WERI-Rb-1 (cell line): ENCODE measurements at regions not wholly inside any gene's neighbourhood (a gene's known extent, or its start where the extent isn't known, plus 50 kb on each side); places are given as distances from the start of the nearest gene placed in this dataset.

ENCODE experiments used
- DNase-seq: peaks from one replicate; pipeline ENCODE4 v3.0.0-alpha.2; 2020
- H3K27ac ChIP-seq: fragments of 250-450 bp; sonication (Bioruptor Pico); 2 replicates; pipeline ENCODE4 v1.5.1; 2020; ENCODE audit warnings: mild to moderate bottlenecking, moderate library complexity
- H3K27me3 ChIP-seq: fragments of 250-450 bp; sonication (Bioruptor Pico); 2 replicates; pipeline ENCODE4 v1.5.1; 2021; ENCODE audit warnings: mild to moderate bottlenecking, low read depth, moderate library complexity; ENCODE audit not compliant: insufficient read depth, severe bottlenecking
- H3K36me3 ChIP-seq: fragments of 250-450 bp; sonication (Bioruptor Pico); 2 replicates; pipeline ENCODE4 v1.5.1; 2020; ENCODE audit warnings: mild to moderate bottlenecking, moderate library complexity
- H3K4me3 ChIP-seq: 2 replicates; pipeline ENCODE4 v1.5.1; 2011; ENCODE audit warnings: low read depth, mild to moderate bottlenecking, control low read depth, low read length
- H3K9me3 ChIP-seq: fragments of 250-450 bp; sonication (Bioruptor Pico); 2 replicates; pipeline ENCODE4 v1.5.1; 2021; ENCODE audit warnings: mild to moderate bottlenecking, moderate library complexity; ENCODE audit not compliant: severe bottlenecking
- CTCF ChIP-seq: IDR thresholded peaks from 2 replicates; pipeline ENCODE4 v1.5.1; 2011; ENCODE audit warnings: low read depth, mild to moderate bottlenecking, control low read depth, inconsistent platforms, low read length

GRCh38 chr11:70650075-70650909 is 252.0 kb downstream of the CTTN start:
- peak; percentile 26; the same call in 1 of the 2 replicates for TF ChIP-seq CTCF
- H3K36me3 ChIP-seq = no peaks in the 10 kb centered on the region
- H3K9me3 ChIP-seq = no peaks in the 10 kb centered on the region
- no peaks in the 10 kb centered on the region for H3K27me3 ChIP-seq
- no peak overlapping the region for H3K4me3 ChIP-seq
- H3K27ac ChIP-seq = no peak overlapping the region
- DNase-seq = no peak

GRCh38 chr11:70651031-70651430 is 252.7 kb downstream of the CTTN start:
- H3K27me3 ChIP-seq = no peaks in the 10 kb centered on the region
- H3K27ac ChIP-seq = no peak overlapping the region
- no peak overlapping the region for H3K4me3 ChIP-seq

GRCh38 chr11:70654016-70654415 is 255.7 kb downstream of the CTTN start:
- no peak for TF ChIP-seq CTCF
- DNase-seq = no peak
- no peak overlapping the region for H3K27ac ChIP-seq
- H3K36me3 ChIP-seq = no peaks in the 10 kb centered on the region
- no peaks in the 10 kb centered on the region for H3K9me3 ChIP-seq
- no peaks in the 10 kb centered on the region for H3K27me3 ChIP-seq
- H3K4me3 ChIP-seq = no peak overlapping the region

More at GRCh38 chr11:70651031-70651430, 252.7 kb downstream of the CTTN start:
- H3K36me3 ChIP-seq = no peaks in the 10 kb centered on the region
- TF ChIP-seq CTCF = no peak
- no peak for DNase-seq
- H3K9me3 ChIP-seq = no peaks in the 10 kb centered on the region

- no peaks in the 10 kb centered on the region for H3K27me3 ChIP-seq
- TF ChIP-seq CTCF = no peak
- H3K36me3 ChIP-seq = no peaks in the 10 kb centered on the region
- no peak overlapping the region for H3K27ac ChIP-seq
- no peak overlapping the region for H3K4me3 ChIP-seq
- DNase-seq = no peak
- no peaks in the 10 kb centered on the region for H3K9me3 ChIP-seq
Measured at GRCh38 chr11:70655816-70656215, 257.5 kb downstream of the CTTN start.

GRCh38 chr11:70656252-70656651 is 257.9 kb downstream of the CTTN start:
- H3K9me3 ChIP-seq = no peaks in the 10 kb centered on the region
- no peak for TF ChIP-seq CTCF
- H3K36me3 ChIP-seq = no peaks in the 10 kb centered on the region
- H3K27ac ChIP-seq = no peak overlapping the region
- DNase-seq = no peak
- no peaks in the 10 kb centered on the region for H3K27me3 ChIP-seq
- no peak overlapping the region for H3K4me3 ChIP-seq
